DND-41 (cell line): ENCODE measurements at regions not wholly inside any gene's neighbourhood (a gene's known extent, or its start where the extent isn't known, plus 50 kb on each side); places are given as distances from the start of the nearest gene placed in this dataset.
A peak's percentile ranks its signal among the peaks of the same experiment; 100 is the strongest.

Source experiments
- ATAC-seq: fragments of 200-7000 bp; cut with Tn5 transposase; 3 replicates; pipeline ENCODE4 v1.9.1; 2021; ENCODE audit warnings: low read depth; ENCODE audit not compliant: insufficient read depth
- DNase-seq: peaks from one replicate; pipeline ENCODE4 v3.0.0-alpha.2; 2020
- H2AFZ ChIP-seq: 2 replicates; pipeline ENCODE4 v1.6.0; 2012; ENCODE audit warnings: low read depth, low read length
- H3K27ac ChIP-seq: 2 replicates; pipeline ENCODE4 v1.5.1; 2012; ENCODE audit warnings: low read length, inconsistent platforms
- H3K27me3 ChIP-seq: fragments of 200-600 bp; sonication (generic); 2 replicates; pipeline ENCODE4 v1.6.0; 2012; ENCODE audit warnings: low read length, mild to moderate bottlenecking, inconsistent platforms; ENCODE audit not compliant: insufficient read depth, poor library complexity
- H3K36me3 ChIP-seq: 2 replicates; pipeline ENCODE4 v1.5.1; 2012; ENCODE audit warnings: low read length, inconsistent platforms; ENCODE audit not compliant: insufficient read depth
- H3K4me1 ChIP-seq: 2 replicates; pipeline ENCODE4 v1.5.1; 2012; ENCODE audit warnings: mild to moderate bottlenecking, low read length; ENCODE audit not compliant: insufficient read depth
- H3K4me2 ChIP-seq: 2 replicates; pipeline ENCODE4 v1.6.0; 2012; ENCODE audit warnings: mild to moderate bottlenecking, moderate library complexity, low read length, inconsistent platforms; ENCODE audit not compliant: insufficient read depth
- H3K4me3 ChIP-seq, 2 experiments: fragments of 200-600 bp in 1 of 2; shearing (Covaris generic) in 1 of 2; 2 replicates each; pipeline ENCODE4 v1.5.1; 2012 to 2016; ENCODE audit warnings: inconsistent platforms in 2 of 2, low read length in 2 of 2, mild to moderate bottlenecking in 2 of 2, low read depth in 1 of 2, moderate library complexity in 1 of 2
- H3K79me2 ChIP-seq: 2 replicates; pipeline ENCODE4 v1.6.0; 2012; ENCODE audit warnings: low read length, inconsistent platforms; ENCODE audit not compliant: insufficient read depth
- H3K9ac ChIP-seq: 2 replicates; pipeline ENCODE4 v1.6.0; 2012; ENCODE audit warnings: low read depth, mild to moderate bottlenecking, inconsistent platforms, low read length, moderate library complexity
- H3K9me3 ChIP-seq: 2 replicates; pipeline ENCODE4 v1.5.1; 2012; ENCODE audit warnings: low read length, moderate library complexity, mild to moderate bottlenecking, inconsistent platforms; ENCODE audit not compliant: insufficient read depth, severe bottlenecking
- H4K20me1 ChIP-seq: 2 replicates; pipeline ENCODE4 v1.6.0; 2012; ENCODE audit warnings: low read length; ENCODE audit not compliant: insufficient read depth
- EZH2 ChIP-seq: IDR thresholded peaks from 3 replicates; pipeline ENCODE4 v1.6.1; 2012; ENCODE audit warnings: borderline replicate concordance, low read depth, mild to moderate bottlenecking, moderate library complexity, low read length, inconsistent platforms; ENCODE audit not compliant: severe bottlenecking
- TF ChIP-seq, protein P1 (sequence below): IDR thresholded peaks from 2 replicates; pipeline ENCODE4 v1.5.1; 2012; ENCODE audit warnings: borderline replicate concordance, low read length, moderate library complexity, mild to moderate bottlenecking; ENCODE audit not compliant: poor library complexity, severe bottlenecking; ENCODE audit errors: extremely low read depth

GRCh38 chr5:92505925-92506324 is 1075.1 kb downstream of the NR2F1-AS1 start:
- Histone ChIP-seq H3K9ac (peak overlapping the region; percentile 32), H3K4me3 (peak overlapping the region in 1 of 2 experiments; percentile 43; a peak in 1 of 4 replicates), H3K27ac (peak overlapping the region; percentile 59), H3K9me3 (peaks cover 5% of the 10 kb centered on the region), H3K27me3 (no peaks in the 10 kb centered on the region), H3K79me2 (no peaks in the 10 kb centered on the region), H3K4me2 (peak overlapping the region; percentile 53), H2AFZ (peak overlapping the region; percentile 76), H3K36me3 (no peaks in the 10 kb centered on the region), H3K4me1 (peaks cover 22% of the 10 kb centered on the region), H4K20me1 (no peaks in the 10 kb centered on the region)
- ATAC-seq (peak; percentile 86), DNase-seq (no peak)
- TF ChIP-seq, protein P1, sequence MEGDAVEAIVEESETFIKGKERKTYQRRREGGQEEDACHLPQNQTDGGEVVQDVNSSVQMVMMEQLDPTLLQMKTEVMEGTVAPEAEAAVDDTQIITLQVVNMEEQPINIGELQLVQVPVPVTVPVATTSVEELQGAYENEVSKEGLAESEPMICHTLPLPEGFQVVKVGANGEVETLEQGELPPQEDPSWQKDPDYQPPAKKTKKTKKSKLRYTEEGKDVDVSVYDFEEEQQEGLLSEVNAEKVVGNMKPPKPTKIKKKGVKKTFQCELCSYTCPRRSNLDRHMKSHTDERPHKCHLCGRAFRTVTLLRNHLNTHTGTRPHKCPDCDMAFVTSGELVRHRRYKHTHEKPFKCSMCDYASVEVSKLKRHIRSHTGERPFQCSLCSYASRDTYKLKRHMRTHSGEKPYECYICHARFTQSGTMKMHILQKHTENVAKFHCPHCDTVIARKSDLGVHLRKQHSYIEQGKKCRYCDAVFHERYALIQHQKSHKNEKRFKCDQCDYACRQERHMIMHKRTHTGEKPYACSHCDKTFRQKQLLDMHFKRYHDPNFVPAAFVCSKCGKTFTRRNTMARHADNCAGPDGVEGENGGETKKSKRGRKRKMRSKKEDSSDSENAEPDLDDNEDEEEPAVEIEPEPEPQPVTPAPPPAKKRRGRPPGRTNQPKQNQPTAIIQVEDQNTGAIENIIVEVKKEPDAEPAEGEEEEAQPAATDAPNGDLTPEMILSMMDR, result no peak
- TF ChIP-seq EZH2, result no peak

GRCh38 chr5:92505145-92505544 is 1075.9 kb downstream of the NR2F1-AS1 start:
- H4K20me1 ChIP-seq, result no peaks in the 10 kb centered on the region
- H3K4me1 ChIP-seq, result peaks cover 22% of the 10 kb centered on the region
- ATAC-seq (peak; percentile 32; the same call in 1 of the 3 replicates), DNase-seq (no peak)
- no peaks in the 10 kb centered on the region for H3K27me3 ChIP-seq
- H3K79me2 ChIP-seq, result no peaks in the 10 kb centered on the region
- H3K9ac ChIP-seq, result no peak overlapping the region
- H2AFZ ChIP-seq, result peak overlapping the region; percentile 76
- H3K27ac ChIP-seq, result no peak overlapping the region
- no peak overlapping the region for H3K4me2 ChIP-seq
- no peaks in the 10 kb centered on the region for H3K36me3 ChIP-seq
- no peak overlapping the region for H3K4me3 ChIP-seq
- H3K9me3 ChIP-seq, result peaks cover 4% of the 10 kb centered on the region
- no peak for TF ChIP-seq EZH2
- TF ChIP-seq, protein P1, result no peak

DNA sequence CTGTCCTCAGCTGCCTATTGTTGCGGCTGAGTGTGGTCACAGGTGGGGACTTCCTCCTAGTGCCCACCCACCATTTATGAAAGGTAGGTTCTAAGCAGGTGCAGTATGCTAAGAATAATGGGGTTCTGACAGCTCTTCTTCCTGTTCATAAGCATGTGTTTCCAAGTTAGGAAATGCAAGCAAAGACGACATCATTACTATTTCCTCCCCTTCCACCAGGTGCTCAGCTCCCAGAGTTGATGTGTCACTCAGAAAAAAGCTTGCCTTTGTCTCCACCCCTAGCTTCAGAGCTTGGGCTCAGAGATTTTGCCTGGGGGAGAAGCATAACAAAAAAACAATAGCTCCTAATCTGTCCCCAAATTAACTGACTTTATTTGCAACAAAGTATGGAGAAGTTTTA is 1076.7 kb downstream of the NR2F1-AS1 start:
- 0 out of 2 replicates have a peak overlapping the region, but pooled peaks have one; percentile 17 for H2AFZ ChIP-seq
- peaks cover 22% of the 10 kb centered on the region for H3K4me1 ChIP-seq
- ATAC-seq (no peak), DNase-seq (no peak)
- H4K20me1 ChIP-seq, result no peaks in the 10 kb centered on the region
- H3K9me3 ChIP-seq, result no peaks in the 10 kb centered on the region
- no peaks in the 10 kb centered on the region for H3K27me3 ChIP-seq
- no peak overlapping the region for H3K27ac ChIP-seq
- no peak overlapping the region for H3K4me2 ChIP-seq
- no peak overlapping the region for H3K9ac ChIP-seq
- H3K79me2 ChIP-seq, result no peaks in the 10 kb centered on the region
- H3K36me3 ChIP-seq, result no peaks in the 10 kb centered on the region
- TF ChIP-seq, protein P1, result no peak
- no peak for TF ChIP-seq EZH2
- H3K4me3 ChIP-seq, result no peak overlapping the region

- Histone ChIP-seq H3K36me3 (no peaks in the 10 kb centered on the region), H3K79me2 (no peaks in the 10 kb centered on the region), H4K20me1 (no peaks in the 10 kb centered on the region), H3K9ac (no peak overlapping the region), H3K27me3 (no peaks in the 10 kb centered on the region), H3K9me3 (no peaks in the 10 kb centered on the region), H2AFZ (no peak overlapping the region), H3K27ac (no peak overlapping the region), H3K4me2 (no peak overlapping the region), H3K4me3 (no peak overlapping the region), H3K4me1 (peaks cover 14% of the 10 kb centered on the region)
- ATAC-seq (peak; percentile 37; the same call in 2 of the 3 replicates), DNase-seq (no peak)
- TF ChIP-seq, protein P1, result no peak
- TF ChIP-seq EZH2, result no peak
These were observed 1080.3 kb downstream of the NR2F1-AS1 start for GRCh38 chr5:92500752-92501151.
